ENCODE measurements at regions not wholly inside any gene's neighbourhood (a gene's known extent, or its start where the extent isn't known, plus 50 kb on each side); places are given as distances from the start of the nearest gene placed in this dataset.

- CTCF ChIA-PET (ENCODE audit: unreplicated experiment), result no interaction called here
- intact Hi-C loops (cut with micrococcal nuclease; ENCODE audit: unreplicated experiment), result no loop called here
Measured at GRCh38 chrX:20951016-20951810, 423.0 kb upstream of the CNKSR2 start.

GRCh38 chrX:20947411-20947912, 426.8 kb upstream of the CNKSR2 start:
- Histone ChIP-seq H3K36me3 (ENCODE audit: insufficient read depth, low read length) (no peaks in the 10 kb centered on the region), H3K27ac (ENCODE audit: low read depth, low read length, poor library complexity, severe bottlenecking) (no peak overlapping the region), H4K20me1 (ENCODE audit: insufficient read depth, low read length) (no peaks in the 10 kb centered on the region), H3K4me1 (ENCODE audit: insufficient read depth, low read length, poor library complexity, severe bottlenecking) (no peaks in the 10 kb centered on the region), H3K4me3 (ENCODE audit: low read depth, low read length, poor library complexity, severe bottlenecking) (no peak overlapping the region), H2AFZ (ENCODE audit: low read length) (no peak overlapping the region), H3K79me2 (ENCODE audit: insufficient read depth, low read depth, low read length) (no peaks in the 10 kb centered on the region), H3K9me2 (ENCODE audit: insufficient read depth, low read length) (no peaks in the 10 kb centered on the region), H3K9me3 (ENCODE audit: low read length) (no peaks in the 10 kb centered on the region), H3K4me2 (ENCODE audit: low read length) (no peak overlapping the region)
- ChIA-PET POLR2A (no interaction called here), CTCF (ENCODE audit: unreplicated experiment) (no interaction called here)
- BruUV-seq (replicated peaks), result no TSS peak
- TF ChIP-seq CTCF (conservative IDR thresholded peaks at IDR 0.05; ENCODE audit: low read length) (no peak), EZH2phosphoT487 (IDR thresholded peaks at IDR 0.05; ENCODE audit: borderline replicate concordance, low read depth, low read length) (no peak)
- intact Hi-C loops (cut with micrococcal nuclease; ENCODE audit: unreplicated experiment), result no loop called here
- no peak for DNase-seq (ENCODE audit: low spot score)

More at GRCh38 chrX:20951016-20951810, 423.0 kb upstream of the CNKSR2 start:
- Histone ChIP-seq H3K9me3 (ENCODE audit: low read length) (no peaks in the 10 kb centered on the region), H3K36me3 (ENCODE audit: insufficient read depth, low read length) (no peaks in the 10 kb centered on the region), H3K27ac (ENCODE audit: low read depth, low read length, poor library complexity, severe bottlenecking) (no peak overlapping the region), H3K4me3 (ENCODE audit: low read depth, low read length, poor library complexity, severe bottlenecking) (no peak overlapping the region), H3K79me2 (ENCODE audit: insufficient read depth, low read depth, low read length) (no peaks in the 10 kb centered on the region), H4K20me1 (ENCODE audit: insufficient read depth, low read length) (no peaks in the 10 kb centered on the region), H3K9me2 (ENCODE audit: insufficient read depth, low read length) (no peaks in the 10 kb centered on the region), H3K4me1 (ENCODE audit: insufficient read depth, low read length, poor library complexity, severe bottlenecking) (no peaks in the 10 kb centered on the region), H2AFZ (ENCODE audit: low read length) (no peak overlapping the region), H3K4me2 (ENCODE audit: low read length) (no peak overlapping the region)
- TF ChIP-seq CTCF (conservative IDR thresholded peaks at IDR 0.05; ENCODE audit: low read length) (no peak), EZH2phosphoT487 (IDR thresholded peaks at IDR 0.05; ENCODE audit: borderline replicate concordance, low read depth, low read length) (no peak)
- no peak for DNase-seq (ENCODE audit: low spot score)
- POLR2A ChIA-PET, result no interaction called here
- BruUV-seq (replicated peaks), result no TSS peak

- no peak for TF ChIP-seq EZH2phosphoT487 (IDR thresholded peaks at IDR 0.05; ENCODE audit: borderline replicate concordance, low read depth, low read length)
- no peak for TF ChIP-seq CTCF (conservative IDR thresholded peaks at IDR 0.05; ENCODE audit: low read length)
- H3K4me2 ChIP-seq (ENCODE audit: low read length), result no peak overlapping the region
- intact Hi-C loops (cut with micrococcal nuclease; ENCODE audit: unreplicated experiment), result no loop called here
- H2AFZ ChIP-seq (ENCODE audit: low read length), result no peak overlapping the region
- H3K36me3 ChIP-seq (ENCODE audit: insufficient read depth, low read length), result no peaks in the 10 kb centered on the region
- BruUV-seq (replicated peaks), result no TSS peak
- ChIA-PET CTCF (ENCODE audit: unreplicated experiment) (no interaction called here), POLR2A (no interaction called here)
- no peaks in the 10 kb centered on the region for H4K20me1 ChIP-seq (ENCODE audit: insufficient read depth, low read length)
- no peak overlapping the region for H3K4me3 ChIP-seq (ENCODE audit: low read depth, low read length, poor library complexity, severe bottlenecking)
- no peaks in the 10 kb centered on the region for H3K79me2 ChIP-seq (ENCODE audit: insufficient read depth, low read depth, low read length)
- no peaks in the 10 kb centered on the region for H3K9me2 ChIP-seq (ENCODE audit: insufficient read depth, low read length)
- no peaks in the 10 kb centered on the region for H3K4me1 ChIP-seq (ENCODE audit: insufficient read depth, low read length, poor library complexity, severe bottlenecking)
- DNase-seq (ENCODE audit: low spot score), result no peak
- H3K9me3 ChIP-seq (ENCODE audit: low read length), result no peaks in the 10 kb centered on the region
- no peak overlapping the region for H3K27ac ChIP-seq (ENCODE audit: low read depth, low read length, poor library complexity, severe bottlenecking)
Measured at GRCh38 chrX:20913760-20914159, 460.5 kb upstream of the CNKSR2 start.
